Lower lobe of right lung (tissue), 2 donors: ENCODE measurements at regions not wholly inside any gene's neighbourhood (a gene's known extent, or its start where the extent isn't known, plus 50 kb on each side); places are given as distances from the start of the nearest gene placed in this dataset.

Experiments used
- ATAC-seq, 2 donors: fragments of 200-7000 bp; cut with Tn5 transposase; one replicate each; pipeline ENCODE4 v1.9.1; 2020 to 2022; ENCODE audit warnings: mild to moderate bottlenecking in 2 of 2, moderate library complexity in 2 of 2
- DNase-seq: peaks from one replicate; pipeline ENCODE4 v3.0.0-alpha.2; 2020
- H3K27ac ChIP-seq: fragments of 200-600 bp; one replicate; pipeline ENCODE4 v1.8.0; 2022
- H3K27me3 ChIP-seq: fragments of 200-600 bp; one replicate; pipeline ENCODE4 v1.8.0; 2022; ENCODE audit warnings: low read depth
- H3K36me3 ChIP-seq: fragments of 200-600 bp; one replicate; pipeline ENCODE4 v1.8.0; 2022; ENCODE audit warnings: mild to moderate bottlenecking
- H3K4me1 ChIP-seq: fragments of 200-600 bp; one replicate; pipeline ENCODE4 v1.8.0; 2022
- H3K4me3 ChIP-seq: fragments of 200-600 bp; one replicate; pipeline ENCODE4 v1.8.0; 2022; ENCODE audit warnings: mild to moderate bottlenecking
- H3K9me3 ChIP-seq: fragments of 200-600 bp; one replicate; pipeline ENCODE4 v1.8.0; 2022
- CTCF ChIP-seq: fragments of 200-600 bp; IDR thresholded peaks from one replicate; pipeline ENCODE4 v1.8.0; 2022; ENCODE audit warnings: antibody characterized with exemption, mild to moderate bottlenecking
- intact Hi-C: fragments of 100-400 bp; cut with DNase I; formaldehyde crosslinking; loops from one replicate; pipeline ENCODE4 v1.11.0; 2022
- donor health status: DM: no; HTN: yes; CAD: no; lungs with severe emphysema.

DNA sequence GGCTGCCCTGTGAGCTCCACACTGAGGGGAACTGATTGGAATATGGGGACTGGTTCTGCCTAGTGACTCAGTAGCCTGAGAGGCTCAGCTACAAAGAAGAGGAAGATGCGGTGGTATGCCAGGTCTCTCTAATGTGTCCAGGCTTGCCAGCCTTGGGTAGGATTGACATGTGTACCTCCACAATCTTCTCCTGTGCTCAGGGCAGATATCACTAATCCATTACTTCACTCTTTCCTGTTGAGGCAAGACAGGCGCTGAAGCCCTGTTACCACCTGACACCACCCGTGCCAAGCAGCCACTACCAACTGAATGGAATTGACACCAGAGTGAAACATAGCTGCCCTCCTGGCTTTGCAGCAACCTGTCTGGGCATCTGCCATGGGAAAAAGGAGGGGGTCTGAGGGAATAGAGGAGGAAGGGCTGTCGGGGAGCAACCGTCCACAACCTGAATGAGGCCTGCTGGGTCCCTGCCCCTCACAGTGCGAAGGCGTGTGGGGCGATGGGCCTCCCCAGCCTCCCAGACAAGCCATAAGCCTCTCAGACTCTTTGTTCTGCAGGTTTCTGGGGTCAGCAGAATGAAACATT is 114.7 kb upstream of the CXCL14 start:
- ATAC-seq, result no peak
- Histone ChIP-seq H3K9me3 (no peaks in the 10 kb centered on the region), H3K27ac (no peak overlapping the region), H3K4me1 (no peaks in the 10 kb centered on the region), H3K36me3 (no peaks in the 10 kb centered on the region), H3K4me3 (no peak overlapping the region), H3K27me3 (no peaks in the 10 kb centered on the region)
- TF ChIP-seq CTCF, result no peak
- DNase-seq, result no peak
- intact Hi-C loops, result no loop called here

GRCh38 chr5:135691044-135691443 is 112.3 kb upstream of the CXCL14 start:
- intact Hi-C loops, result no loop called here
- Histone ChIP-seq H3K9me3 (no peaks in the 10 kb centered on the region), H3K27ac (no peak overlapping the region), H3K4me3 (no peak overlapping the region), H3K27me3 (no peaks in the 10 kb centered on the region), H3K4me1 (no peaks in the 10 kb centered on the region), H3K36me3 (no peaks in the 10 kb centered on the region)
- DNase-seq (no peak), ATAC-seq (no peak)
- no peak for TF ChIP-seq CTCF

GRCh38 chr5:135690466-135690865 is 111.7 kb upstream of the CXCL14 start:
- H3K4me1 ChIP-seq, result no peaks in the 10 kb centered on the region
- TF ChIP-seq CTCF, result no peak

GRCh38 chr5:135689506-135689905 is 110.7 kb upstream of the CXCL14 start:
- Histone ChIP-seq H3K27me3 (no peaks in the 10 kb centered on the region), H3K4me3 (no peak overlapping the region), H3K27ac (no peak overlapping the region), H3K9me3 (no peaks in the 10 kb centered on the region), H3K4me1 (no peaks in the 10 kb centered on the region), H3K36me3 (no peaks in the 10 kb centered on the region)
- TF ChIP-seq CTCF, result no peak
- intact Hi-C loops, result no loop called here
- no peak for ATAC-seq
- DNase-seq, result no peak

More at GRCh38 chr5:135690466-135690865, 111.7 kb upstream of the CXCL14 start:
- H3K9me3 ChIP-seq, result no peaks in the 10 kb centered on the region
- no peak overlapping the region for H3K27ac ChIP-seq
- DNase-seq (no peak), ATAC-seq (no peak)
- intact Hi-C loops, result no loop called here
- H3K36me3 ChIP-seq, result no peaks in the 10 kb centered on the region
- no peaks in the 10 kb centered on the region for H3K27me3 ChIP-seq
- no peak overlapping the region for H3K4me3 ChIP-seq

DNA sequence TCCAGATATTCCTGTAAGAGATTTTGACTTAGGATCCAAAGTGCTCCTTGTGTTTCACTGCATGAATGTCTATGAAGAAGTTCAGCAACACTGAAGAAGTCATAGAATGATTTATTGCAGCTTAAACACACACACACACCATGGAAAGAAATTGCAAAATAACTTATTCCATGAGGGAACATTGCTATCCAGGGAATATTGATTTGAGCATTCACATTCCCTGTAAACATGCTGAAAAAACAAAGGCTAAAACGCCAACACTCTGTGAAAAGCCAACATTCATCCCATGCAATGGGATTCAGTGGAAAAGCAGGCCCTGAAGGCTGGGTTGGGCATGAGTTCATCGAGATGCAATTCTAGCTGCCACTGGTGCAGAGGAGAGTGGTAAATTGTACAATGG is 109.6 kb upstream of the CXCL14 start:
- Histone ChIP-seq H3K36me3 (no peaks in the 10 kb centered on the region), H3K4me3 (no peak overlapping the region), H3K27me3 (no peaks in the 10 kb centered on the region), H3K4me1 (no peaks in the 10 kb centered on the region), H3K27ac (no peak overlapping the region), H3K9me3 (no peaks in the 10 kb centered on the region)
- no peak for TF ChIP-seq CTCF
- intact Hi-C loops, result no loop called here
- DNase-seq (no peak), ATAC-seq (no peak)

DNA sequence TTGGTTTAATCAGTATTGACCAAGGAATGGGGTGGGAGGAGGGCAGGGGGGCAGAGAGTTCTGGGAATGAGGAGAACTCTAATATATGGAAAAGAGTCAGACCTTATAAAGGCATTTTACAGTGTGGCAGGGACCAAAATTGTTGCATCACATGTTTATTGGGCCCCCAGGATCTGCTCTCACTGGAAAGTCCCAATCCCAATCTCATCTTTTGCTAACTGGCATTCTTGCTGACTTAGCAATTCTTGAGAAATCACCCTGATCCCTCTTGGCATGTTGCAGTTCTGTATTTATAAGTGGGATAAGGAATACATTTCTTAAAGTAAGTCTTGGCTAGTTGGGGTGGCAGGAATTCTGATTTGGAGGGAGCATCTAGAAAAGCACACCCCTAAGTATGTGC is 104.4 kb upstream of the CXCL14 start:
- Histone ChIP-seq H3K4me3 (no peak overlapping the region), H3K27me3 (no peaks in the 10 kb centered on the region), H3K27ac (no peak overlapping the region), H3K4me1 (no peaks in the 10 kb centered on the region), H3K9me3 (peaks cover 7% of the 10 kb centered on the region), H3K36me3 (no peaks in the 10 kb centered on the region)
- no peak for TF ChIP-seq CTCF
- no peak for DNase-seq
- ATAC-seq, result no peak
- intact Hi-C loops, result no loop called here
